ENCODE measurements at regions not wholly inside any gene's neighbourhood (a gene's known extent, or its start where the extent isn't known, plus 50 kb on each side); places are given as distances from the start of the nearest gene placed in this dataset.

GRCh38 chr9:12956261-12956660 lies 181.4 kb downstream of the LURAP1L start:
- no peaks in the 10 kb centered on the region for H3K4me1 Mint-ChIP-seq
- H3K27me3 Mint-ChIP-seq = no peaks in the 10 kb centered on the region
- H3K36me3 Mint-ChIP-seq (ENCODE audit: low read depth) = no peaks in the 10 kb centered on the region
- POLR2A ChIA-PET = no interaction called here
- no peak overlapping the region for H3K27ac Mint-ChIP-seq
- H3K9me3 Mint-ChIP-seq = peaks cover 13% of the 10 kb centered on the region
- CTCF ChIA-PET = no interaction called here
- no peak for DNase-seq
- H3K4me3 Mint-ChIP-seq = no peak overlapping the region

- no peak for DNase-seq
- Mint-ChIP-seq H3K27me3 (no peaks in the 10 kb centered on the region), H3K36me3 (ENCODE audit: low read depth) (no peaks in the 10 kb centered on the region), H3K9me3 (peaks cover 13% of the 10 kb centered on the region), H3K4me3 (no peak overlapping the region), H3K27ac (no peak overlapping the region), H3K4me1 (no peaks in the 10 kb centered on the region)
- ChIA-PET POLR2A (no interaction called here), CTCF (no interaction called here)
Observed at GRCh38 chr9:12956805-12957204, 182.0 kb downstream of the LURAP1L start.

GRCh38 chr9:12958279-12958678 lies 183.5 kb downstream of the LURAP1L start:
- Mint-ChIP-seq H3K4me1 (no peaks in the 10 kb centered on the region), H3K4me3 (no peak overlapping the region), H3K27me3 (no peaks in the 10 kb centered on the region), H3K9me3 (peaks cover 13% of the 10 kb centered on the region), H3K27ac (no peak overlapping the region), H3K36me3 (ENCODE audit: low read depth) (no peaks in the 10 kb centered on the region)
- ChIA-PET POLR2A (no interaction called here), CTCF (no interaction called here)
- no peak for DNase-seq

GRCh38 chr9:12958708-12959107 lies 183.9 kb downstream of the LURAP1L start:
- peaks cover 13% of the 10 kb centered on the region for H3K9me3 Mint-ChIP-seq
- H3K4me3 Mint-ChIP-seq = no peak overlapping the region
- ChIA-PET CTCF (no interaction called here), POLR2A (no interaction called here)
- no peak overlapping the region for H3K27ac Mint-ChIP-seq
- no peaks in the 10 kb centered on the region for H3K4me1 Mint-ChIP-seq
- no peaks in the 10 kb centered on the region for H3K36me3 Mint-ChIP-seq (ENCODE audit: low read depth)
- DNase-seq = no peak
- no peaks in the 10 kb centered on the region for H3K27me3 Mint-ChIP-seq

GRCh38 chr9:12961276-12961809 lies 186.5 kb downstream of the LURAP1L start:
- Mint-ChIP-seq H3K27me3 (no peaks in the 10 kb centered on the region), H3K36me3 (ENCODE audit: low read depth) (no peaks in the 10 kb centered on the region), H3K27ac (no peak overlapping the region), H3K4me3 (no peak overlapping the region), H3K9me3 (peaks cover 11% of the 10 kb centered on the region), H3K4me1 (no peaks in the 10 kb centered on the region)
- ChIA-PET CTCF (no interaction called here), POLR2A (no interaction called here)
- no peak for DNase-seq

- Mint-ChIP-seq H3K9me3 (peaks cover 4% of the 10 kb centered on the region), H3K4me1 (no peaks in the 10 kb centered on the region), H3K36me3 (ENCODE audit: low read depth) (no peaks in the 10 kb centered on the region), H3K27ac (no peak overlapping the region), H3K4me3 (no peak overlapping the region), H3K27me3 (no peaks in the 10 kb centered on the region)
- ChIA-PET CTCF (no interaction called here), POLR2A (no interaction called here)
- DNase-seq = no peak
Observed at GRCh38 chr9:12963537-12963936, 188.7 kb downstream of the LURAP1L start.

- no peaks in the 10 kb centered on the region for H3K36me3 Mint-ChIP-seq (ENCODE audit: low read depth)
- H3K27me3 Mint-ChIP-seq = no peaks in the 10 kb centered on the region
- no peak overlapping the region for H3K4me3 Mint-ChIP-seq
- no peaks in the 10 kb centered on the region for H3K4me1 Mint-ChIP-seq
- DNase-seq = no peak
- ChIA-PET POLR2A (no interaction called here), CTCF (no interaction called here)
- no peak overlapping the region for H3K27ac Mint-ChIP-seq
- no peaks in the 10 kb centered on the region for H3K9me3 Mint-ChIP-seq
Observed at GRCh38 chr9:12964271-12964670, 189.5 kb downstream of the LURAP1L start.

GRCh38 chr9:12965303-12965702 lies 190.5 kb downstream of the LURAP1L start:
- H3K36me3 Mint-ChIP-seq (ENCODE audit: low read depth) = no peaks in the 10 kb centered on the region
- CTCF ChIA-PET = no interaction called here
- H3K4me1 Mint-ChIP-seq = no peaks in the 10 kb centered on the region

GRCh38 chr9:12968093-12968492 lies 193.3 kb downstream of the LURAP1L start:
- Mint-ChIP-seq H3K9me3 (no peaks in the 10 kb centered on the region), H3K27me3 (no peaks in the 10 kb centered on the region), H3K27ac (no peak overlapping the region), H3K4me3 (no peak overlapping the region), H3K36me3 (ENCODE audit: low read depth) (no peaks in the 10 kb centered on the region), H3K4me1 (no peaks in the 10 kb centered on the region)
- CTCF ChIA-PET = no interaction called here
- no peak for DNase-seq
- POLR2A ChIA-PET = no interaction called here

More at GRCh38 chr9:12965303-12965702, 190.5 kb downstream of the LURAP1L start:
- Mint-ChIP-seq H3K9me3 (no peaks in the 10 kb centered on the region), H3K4me3 (no peak overlapping the region), H3K27me3 (no peaks in the 10 kb centered on the region), H3K27ac (no peak overlapping the region)
- no peak for DNase-seq
- POLR2A ChIA-PET = no interaction called here

- ChIA-PET CTCF (no interaction called here), POLR2A (no interaction called here)
- no peaks in the 10 kb centered on the region for H3K4me1 Mint-ChIP-seq
- DNase-seq = no peak
- H3K27ac Mint-ChIP-seq = no peak overlapping the region
- H3K9me3 Mint-ChIP-seq = peaks cover 3% of the 10 kb centered on the region
- no peak overlapping the region for H3K4me3 Mint-ChIP-seq
- no peaks in the 10 kb centered on the region for H3K27me3 Mint-ChIP-seq
- no peaks in the 10 kb centered on the region for H3K36me3 Mint-ChIP-seq (ENCODE audit: low read depth)
Observed at GRCh38 chr9:12972608-12973589, 198.1 kb downstream of the LURAP1L start.

- Mint-ChIP-seq H3K27me3 (no peaks in the 10 kb centered on the region), H3K4me1 (no peaks in the 10 kb centered on the region), H3K27ac (no peak overlapping the region), H3K9me3 (peaks cover 3% of the 10 kb centered on the region), H3K36me3 (ENCODE audit: low read depth) (no peaks in the 10 kb centered on the region), H3K4me3 (no peak overlapping the region)
- DNase-seq = no peak
- CTCF ChIA-PET = no interaction called here
- POLR2A ChIA-PET = no interaction called here
Observed at GRCh38 chr9:12973710-12974109, 198.9 kb downstream of the LURAP1L start.

- no peak for DNase-seq
- H3K9me3 Mint-ChIP-seq = peaks cover 3% of the 10 kb centered on the region
- ChIA-PET CTCF (no interaction called here), POLR2A (no interaction called here)
- no peaks in the 10 kb centered on the region for H3K27me3 Mint-ChIP-seq
- H3K27ac Mint-ChIP-seq = no peak overlapping the region
- H3K4me1 Mint-ChIP-seq = no peaks in the 10 kb centered on the region
- no peaks in the 10 kb centered on the region for H3K36me3 Mint-ChIP-seq (ENCODE audit: low read depth)
- H3K4me3 Mint-ChIP-seq = no peak overlapping the region
Observed at GRCh38 chr9:12974671-12975070, 199.9 kb downstream of the LURAP1L start.

GRCh38 chr9:12975496-12975895 lies 200.7 kb downstream of the LURAP1L start:
- H3K4me3 Mint-ChIP-seq = no peak overlapping the region
- ChIA-PET POLR2A (no interaction called here), CTCF (no interaction called here)
- H3K4me1 Mint-ChIP-seq = no peaks in the 10 kb centered on the region
- no peak for DNase-seq
- no peaks in the 10 kb centered on the region for H3K27me3 Mint-ChIP-seq
- peaks cover 3% of the 10 kb centered on the region for H3K9me3 Mint-ChIP-seq
- no peaks in the 10 kb centered on the region for H3K36me3 Mint-ChIP-seq (ENCODE audit: low read depth)
- H3K27ac Mint-ChIP-seq = no peak overlapping the region
